ENCODE measurements at regions not wholly inside any gene's neighbourhood (a gene's known extent, or its start where the extent isn't known, plus 50 kb on each side); places are given as distances from the start of the nearest gene placed in this dataset.

DNA sequence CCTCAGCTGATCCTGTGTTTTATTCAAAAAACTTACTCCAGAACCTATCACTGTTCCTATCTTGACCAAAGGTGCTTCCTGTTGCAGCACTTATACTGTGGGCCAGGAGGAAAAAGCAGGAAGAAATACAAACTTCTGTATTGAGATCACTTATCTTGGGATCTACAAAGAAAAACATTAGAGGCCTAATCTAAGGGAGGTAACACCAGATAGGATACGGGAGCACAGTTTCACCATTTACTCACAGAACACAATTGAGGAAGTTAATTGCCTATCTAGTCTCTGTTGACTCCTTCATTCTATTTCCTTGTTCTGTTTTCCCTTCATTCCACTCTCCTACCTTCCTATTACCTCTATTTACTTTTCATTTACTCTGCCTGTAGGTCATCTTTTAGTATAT, 287.2 kb upstream of the LINC00305 start:
- TF ChIP-seq, protein P1, sequence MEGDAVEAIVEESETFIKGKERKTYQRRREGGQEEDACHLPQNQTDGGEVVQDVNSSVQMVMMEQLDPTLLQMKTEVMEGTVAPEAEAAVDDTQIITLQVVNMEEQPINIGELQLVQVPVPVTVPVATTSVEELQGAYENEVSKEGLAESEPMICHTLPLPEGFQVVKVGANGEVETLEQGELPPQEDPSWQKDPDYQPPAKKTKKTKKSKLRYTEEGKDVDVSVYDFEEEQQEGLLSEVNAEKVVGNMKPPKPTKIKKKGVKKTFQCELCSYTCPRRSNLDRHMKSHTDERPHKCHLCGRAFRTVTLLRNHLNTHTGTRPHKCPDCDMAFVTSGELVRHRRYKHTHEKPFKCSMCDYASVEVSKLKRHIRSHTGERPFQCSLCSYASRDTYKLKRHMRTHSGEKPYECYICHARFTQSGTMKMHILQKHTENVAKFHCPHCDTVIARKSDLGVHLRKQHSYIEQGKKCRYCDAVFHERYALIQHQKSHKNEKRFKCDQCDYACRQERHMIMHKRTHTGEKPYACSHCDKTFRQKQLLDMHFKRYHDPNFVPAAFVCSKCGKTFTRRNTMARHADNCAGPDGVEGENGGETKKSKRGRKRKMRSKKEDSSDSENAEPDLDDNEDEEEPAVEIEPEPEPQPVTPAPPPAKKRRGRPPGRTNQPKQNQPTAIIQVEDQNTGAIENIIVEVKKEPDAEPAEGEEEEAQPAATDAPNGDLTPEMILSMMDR (IDR thresholded peaks at IDR 0.05; ENCODE audit: borderline replicate concordance, extremely low read depth, insufficient read depth): no peak
- Histone ChIP-seq H3K9ac (ENCODE audit: low read length in 3 of 3) (no peak overlapping the region), H3K4me3 (ENCODE audit: low read length in 3 of 3) (no peak overlapping the region), H3K27ac (ENCODE audit: low read depth in 2 of 2, low read length in 2 of 2) (no peak overlapping the region), H3K36me3 (ENCODE audit: control insufficient read depth in 2 of 3, insufficient read depth in 3 of 3, low read length in 3 of 3) (no peaks in the 10 kb centered on the region), H3K4me1 (ENCODE audit: control insufficient read depth in 2 of 3, insufficient read depth in 2 of 3, low read depth in 1 of 3, low read length in 3 of 3) (no peaks in the 10 kb centered on the region), H3K27me3 (ENCODE audit: control insufficient read depth, insufficient read depth, low read length) (no peaks in the 10 kb centered on the region), H3K9me3 (ENCODE audit: control insufficient read depth in 2 of 3, insufficient read depth in 1 of 3, low read length in 3 of 3) (peaks cover 0 to 14% (median 3%) of the 10 kb centered on the region in 3 donors)
- no peak for FAIRE-seq
- intact Hi-C loops (cut with DNase I): no loop called here
- DNase-seq: no peak

GRCh38 chr18:64419156-64419555, 270.3 kb upstream of the LINC00305 start:
- intact Hi-C loops (cut with DNase I): no loop called here
- Histone ChIP-seq H3K36me3 (ENCODE audit: control insufficient read depth in 2 of 3, insufficient read depth in 3 of 3, low read length in 3 of 3) (no peaks in the 10 kb centered on the region), H3K4me1 (ENCODE audit: control insufficient read depth in 2 of 3, insufficient read depth in 2 of 3, low read depth in 1 of 3, low read length in 3 of 3) (no peaks in the 10 kb centered on the region), H3K9me3 (ENCODE audit: control insufficient read depth in 2 of 3, insufficient read depth in 1 of 3, low read length in 3 of 3) (no peaks in the 10 kb centered on the region), H3K27me3 (ENCODE audit: control insufficient read depth, insufficient read depth, low read length) (no peaks in the 10 kb centered on the region), H3K9ac (ENCODE audit: low read length in 3 of 3) (no peak overlapping the region), H3K4me3 (ENCODE audit: low read length in 3 of 3) (no peak overlapping the region), H3K27ac (ENCODE audit: low read depth in 2 of 2, low read length in 2 of 2) (no peak overlapping the region)
- TF ChIP-seq, protein P1 (IDR thresholded peaks at IDR 0.05; ENCODE audit: borderline replicate concordance, extremely low read depth, insufficient read depth): no peak
- no peak for DNase-seq
- FAIRE-seq: no peak

DNA sequence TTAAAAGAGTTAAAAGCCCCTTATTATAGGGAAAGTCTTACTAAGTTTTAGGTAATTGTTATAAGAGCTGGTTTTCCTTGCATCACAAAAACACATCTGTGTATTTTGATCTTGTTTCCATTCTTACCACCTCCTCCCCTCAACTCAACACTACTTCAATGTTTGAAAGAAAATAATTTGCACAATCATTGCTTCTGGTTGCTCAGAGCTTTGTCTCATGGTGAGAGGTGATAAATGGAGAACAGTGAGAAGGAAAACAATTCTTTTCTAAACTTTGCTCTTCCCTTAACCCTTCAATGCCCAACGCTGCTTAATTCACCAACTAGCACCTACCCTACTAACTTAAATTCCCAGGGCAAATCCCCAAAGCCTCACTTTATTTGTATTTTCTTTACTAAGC, 268.1 kb upstream of the LINC00305 start:
- intact Hi-C loops (cut with DNase I): no loop called here
- DNase-seq: no peak
- H3K27me3 ChIP-seq (ENCODE audit: control insufficient read depth, insufficient read depth, low read length): no peaks in the 10 kb centered on the region
- H3K27ac ChIP-seq (ENCODE audit: low read depth in 2 of 2, low read length in 2 of 2): no peak overlapping the region
- H3K9ac ChIP-seq (ENCODE audit: low read length in 3 of 3): no peak overlapping the region
- no peaks in the 10 kb centered on the region for H3K36me3 ChIP-seq (ENCODE audit: control insufficient read depth in 2 of 3, insufficient read depth in 3 of 3, low read length in 3 of 3)
- FAIRE-seq: no peak
- H3K4me1 ChIP-seq (ENCODE audit: control insufficient read depth in 2 of 3, insufficient read depth in 2 of 3, low read depth in 1 of 3, low read length in 3 of 3): no peaks in the 10 kb centered on the region
- H3K4me3 ChIP-seq (ENCODE audit: low read length in 3 of 3): no peak overlapping the region
- TF ChIP-seq, protein P1 (IDR thresholded peaks at IDR 0.05; ENCODE audit: borderline replicate concordance, extremely low read depth, insufficient read depth): no peak
- H3K9me3 ChIP-seq (ENCODE audit: control insufficient read depth in 2 of 3, insufficient read depth in 1 of 3, low read length in 3 of 3): no peaks in the 10 kb centered on the region

DNA sequence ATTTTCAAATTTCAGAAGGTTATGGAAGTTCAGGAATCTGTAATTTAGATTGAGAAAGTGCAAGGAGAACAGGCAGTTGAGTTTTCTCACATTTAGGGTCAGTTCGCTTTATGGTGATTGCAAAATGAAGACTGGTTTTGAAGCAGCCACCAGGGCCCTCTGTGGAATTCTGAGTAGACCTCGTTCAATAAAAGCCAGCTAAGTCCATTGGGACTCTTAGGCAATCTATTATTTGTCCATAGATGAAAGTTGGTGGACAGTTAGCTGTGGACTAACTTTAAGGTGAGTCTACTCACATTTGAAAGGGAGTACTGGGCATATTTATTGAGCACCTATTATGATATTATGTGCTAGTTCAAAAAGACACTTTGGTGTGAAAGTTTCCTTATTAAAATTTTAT, 266.3 kb upstream of the LINC00305 start:
- no peak overlapping the region for H3K9ac ChIP-seq (ENCODE audit: low read length in 3 of 3)
- no peak overlapping the region for H3K27ac ChIP-seq (ENCODE audit: low read depth in 2 of 2, low read length in 2 of 2)
- H3K4me3 ChIP-seq (ENCODE audit: low read length in 3 of 3): no peak overlapping the region
- intact Hi-C loops (cut with DNase I): no loop called here
- TF ChIP-seq, protein P1 (IDR thresholded peaks at IDR 0.05; ENCODE audit: borderline replicate concordance, extremely low read depth, insufficient read depth): no peak
- H3K27me3 ChIP-seq (ENCODE audit: control insufficient read depth, insufficient read depth, low read length): no peaks in the 10 kb centered on the region
- no peaks in the 10 kb centered on the region for H3K36me3 ChIP-seq (ENCODE audit: control insufficient read depth in 2 of 3, insufficient read depth in 3 of 3, low read length in 3 of 3)
- DNase-seq: no peak
- H3K9me3 ChIP-seq (ENCODE audit: control insufficient read depth in 2 of 3, insufficient read depth in 1 of 3, low read length in 3 of 3): no peaks in the 10 kb centered on the region
- no peak for FAIRE-seq
- H3K4me1 ChIP-seq (ENCODE audit: control insufficient read depth in 2 of 3, insufficient read depth in 2 of 3, low read depth in 1 of 3, low read length in 3 of 3): no peaks in the 10 kb centered on the region

Measured in kidney (tissue), 13 donors.